ENCODE measurements at regions not wholly inside any gene's neighbourhood (a gene's known extent, or its start where the extent isn't known, plus 50 kb on each side); places are given as distances from the start of the nearest gene placed in this dataset.

- TF ChIP-seq CTCF (IDR thresholded peaks at IDR 0.05; ENCODE audit: low read depth, low read length): no peak
- Histone ChIP-seq H3K4me1 (ENCODE audit: low read depth) (peaks cover 12% of the 10 kb centered on the region), H3K9me3 (ENCODE audit: low read depth) (no peaks in the 10 kb centered on the region), H3K27ac (no peak overlapping the region), H3K36me3 (no peaks in the 10 kb centered on the region), H3K4me3 (no peak overlapping the region), H3K27me3 (no peaks in the 10 kb centered on the region)
- DNase-seq (ENCODE audit: low read depth in 1 of 2, low spot score in 1 of 2): peak in 1 of 2 donors; percentile 10
Observed at GRCh38 chr7:149569025-149569725, 71.6 kb upstream of the ZNF746 start.

GRCh38 chr7:149568218-149568617 lies 70.6 kb upstream of the ZNF746 start:
- H3K27ac ChIP-seq: no peak overlapping the region
- no peak overlapping the region for H3K4me3 ChIP-seq
- no peaks in the 10 kb centered on the region for H3K36me3 ChIP-seq
- H3K27me3 ChIP-seq: no peaks in the 10 kb centered on the region
- no peaks in the 10 kb centered on the region for H3K9me3 ChIP-seq (ENCODE audit: low read depth)
- DNase-seq (ENCODE audit: low read depth in 1 of 2, low spot score in 1 of 2): no peak
- H3K4me1 ChIP-seq (ENCODE audit: low read depth): peaks cover 13% of the 10 kb centered on the region
- TF ChIP-seq CTCF (IDR thresholded peaks at IDR 0.05; ENCODE audit: low read depth, low read length): no peak

- Histone ChIP-seq H3K27me3 (no peaks in the 10 kb centered on the region), H3K36me3 (no peaks in the 10 kb centered on the region), H3K4me3 (no peak overlapping the region), H3K9me3 (ENCODE audit: low read depth) (no peaks in the 10 kb centered on the region), H3K4me1 (ENCODE audit: low read depth) (peaks cover 13% of the 10 kb centered on the region), H3K27ac (no peak overlapping the region)
- TF ChIP-seq CTCF (IDR thresholded peaks at IDR 0.05; ENCODE audit: low read depth, low read length): no peak
- no peak for DNase-seq (ENCODE audit: low read depth in 1 of 2, low spot score in 1 of 2)
Observed at GRCh38 chr7:149566103-149566502, 68.5 kb upstream of the ZNF746 start.

GRCh38 chr7:149565096-149565382 lies 67.4 kb upstream of the ZNF746 start:
- H3K36me3 ChIP-seq: peaks cover 3% of the 10 kb centered on the region
- TF ChIP-seq CTCF (IDR thresholded peaks at IDR 0.05; ENCODE audit: low read depth, low read length): no peak
- no peaks in the 10 kb centered on the region for H3K9me3 ChIP-seq (ENCODE audit: low read depth)
- DNase-seq (ENCODE audit: low read depth in 1 of 2, low spot score in 1 of 2): no peak
- H3K27ac ChIP-seq: no peak overlapping the region
- H3K27me3 ChIP-seq: no peaks in the 10 kb centered on the region
- H3K4me1 ChIP-seq (ENCODE audit: low read depth): peaks cover 13% of the 10 kb centered on the region
- no peak overlapping the region for H3K4me3 ChIP-seq

GRCh38 chr7:149564340-149565095 lies 66.9 kb upstream of the ZNF746 start:
- Histone ChIP-seq H3K36me3 (peaks cover 3% of the 10 kb centered on the region), H3K27me3 (no peaks in the 10 kb centered on the region), H3K27ac (no peak overlapping the region), H3K9me3 (ENCODE audit: low read depth) (no peaks in the 10 kb centered on the region), H3K4me1 (ENCODE audit: low read depth) (peaks cover 13% of the 10 kb centered on the region), H3K4me3 (no peak overlapping the region)
- peak in 1 of 2 donors; percentile 56 for DNase-seq (ENCODE audit: low read depth in 1 of 2, low spot score in 1 of 2)
- TF ChIP-seq CTCF (IDR thresholded peaks at IDR 0.05; ENCODE audit: low read depth, low read length): no peak

All from cardiac muscle cell (in vitro differentiated cells and primary cell).